Astrocyte (in vitro differentiated cells and primary cell): ENCODE measurements at regions not wholly inside any gene's neighbourhood (a gene's known extent, or its start where the extent isn't known, plus 50 kb on each side); places are given as distances from the start of the nearest gene placed in this dataset.

Experiments used
- DNase-seq: peaks from one replicate; pipeline ENCODE4 v3.0.0-alpha.2; 2010; ENCODE audit warnings: low read depth
- FAIRE-seq: peaks from 2 replicates; lab custom pipeline; 2011; peaks lifted over from hg19 to GRCh38; lab: Jason Lieb, UNC
- H2AFZ ChIP-seq: 2 replicates; pipeline ENCODE4 v1.6.0; 2012; ENCODE audit warnings: low read depth, low read length, inconsistent platforms
- H3K27ac ChIP-seq: 2 replicates; pipeline ENCODE4 v1.5.1; 2011; ENCODE audit warnings: low read depth, low read length, inconsistent platforms
- H3K27me3 ChIP-seq: 2 replicates; pipeline ENCODE4 v1.6.0; 2011; ENCODE audit warnings: low read length, inconsistent platforms; ENCODE audit not compliant: insufficient read depth
- H3K36me3 ChIP-seq: 2 replicates; pipeline ENCODE4 v1.5.1; 2011; ENCODE audit warnings: low read length, inconsistent platforms; ENCODE audit not compliant: insufficient read depth
- H3K4me1 ChIP-seq: 2 replicates; pipeline ENCODE4 v1.5.1; 2011; ENCODE audit warnings: low read length, inconsistent platforms; ENCODE audit not compliant: insufficient read depth
- H3K4me2 ChIP-seq: 2 replicates; pipeline ENCODE4 v1.6.0; 2012; ENCODE audit warnings: low read length, inconsistent platforms
- H3K4me3 ChIP-seq: 2 replicates; pipeline ENCODE4 v1.5.1; 2011; ENCODE audit warnings: low read depth, mild to moderate bottlenecking, low read length, inconsistent platforms; ENCODE audit not compliant: insufficient read depth
- H3K79me2 ChIP-seq: 2 replicates; pipeline ENCODE4 v1.6.0; 2012; ENCODE audit warnings: mild to moderate bottlenecking, low read length, inconsistent platforms; ENCODE audit not compliant: insufficient read depth
- H3K9ac ChIP-seq: 2 replicates; pipeline ENCODE4 v1.6.0; 2012; ENCODE audit warnings: mild to moderate bottlenecking, low read length, inconsistent platforms
- H3K9me3 ChIP-seq: 2 replicates; pipeline ENCODE4 v1.5.1; 2012; ENCODE audit warnings: low read depth, mild to moderate bottlenecking, low read length, inconsistent platforms; ENCODE audit not compliant: insufficient read depth
- H4K20me1 ChIP-seq: 2 replicates; pipeline ENCODE4 v1.6.0; 2012; ENCODE audit warnings: low read length, inconsistent platforms; ENCODE audit not compliant: insufficient read depth
- H3K27ac Mint-ChIP-seq: one replicate; pipeline ENCODE4 v1.8.0; 2021; ENCODE audit warnings: mild to moderate bottlenecking, mixed read lengths; ENCODE audit not compliant: unreplicated experiment
- H3K27me3 Mint-ChIP-seq: one replicate; pipeline ENCODE4 v1.8.0; 2021; ENCODE audit warnings: low read depth, mixed read lengths; ENCODE audit not compliant: unreplicated experiment
- H3K36me3 Mint-ChIP-seq: one replicate; pipeline ENCODE4 v1.8.0; 2021; ENCODE audit warnings: low read depth, mixed read lengths; ENCODE audit not compliant: unreplicated experiment
- H3K4me1 Mint-ChIP-seq: one replicate; pipeline ENCODE4 v1.8.0; 2021; ENCODE audit warnings: low read depth, mixed read lengths; ENCODE audit not compliant: unreplicated experiment
- H3K4me3 Mint-ChIP-seq: one replicate; pipeline ENCODE4 v1.8.0; 2021; ENCODE audit warnings: mild to moderate bottlenecking, moderate library complexity, mixed read lengths; ENCODE audit not compliant: unreplicated experiment
- H3K9me3 Mint-ChIP-seq: one replicate; pipeline ENCODE4 v1.8.0; 2021; ENCODE audit warnings: mild to moderate bottlenecking, mixed read lengths; ENCODE audit not compliant: unreplicated experiment
- CTCF ChIP-seq: IDR thresholded peaks from 2 replicates; pipeline ENCODE4 v1.5.1; 2011; ENCODE audit warnings: low read depth, mild to moderate bottlenecking, inconsistent platforms, low read length, moderate library complexity; ENCODE audit not compliant: insufficient read depth
- EZH2 ChIP-seq: IDR thresholded peaks from 2 replicates; pipeline ENCODE4 v1.6.1; 2012; ENCODE audit warnings: mild to moderate bottlenecking, low read length, inconsistent platforms; ENCODE audit not compliant: insufficient read depth

- H3K9me3 ChIP-seq: no peaks in the 10 kb centered on the region
- Mint-ChIP-seq H3K9me3 (peaks cover 4% of the 10 kb centered on the region), H3K4me1 (peaks cover 14% of the 10 kb centered on the region), H3K36me3 (peaks cover 1% of the 10 kb centered on the region), H3K4me3 (no peak overlapping the region), H3K27ac (no peak overlapping the region), H3K27me3 (no peaks in the 10 kb centered on the region)
- no peak overlapping the region for H2AFZ ChIP-seq
- H4K20me1 ChIP-seq: no peaks in the 10 kb centered on the region
- DNase-seq (peak; percentile 86), FAIRE-seq (no peak)
- no peaks in the 10 kb centered on the region for H3K79me2 ChIP-seq
- H3K4me1 ChIP-seq: peaks cover 17% of the 10 kb centered on the region
- H3K4me3 ChIP-seq: no peak overlapping the region
- H3K36me3 ChIP-seq: no peaks in the 10 kb centered on the region
- no peak overlapping the region for H3K27ac ChIP-seq
- H3K4me2 ChIP-seq: no peak overlapping the region
- H3K27me3 ChIP-seq: no peaks in the 10 kb centered on the region
- TF ChIP-seq CTCF (no peak), EZH2 (no peak)
- no peak overlapping the region for H3K9ac ChIP-seq
Measured at GRCh38 chr3:70821602-70822001, 509.2 kb upstream of the MDFIC2 start.

GRCh38 chr3:70820397-70820796 is 508.0 kb upstream of the MDFIC2 start:
- H4K20me1 ChIP-seq: no peaks in the 10 kb centered on the region
- no peak overlapping the region for H2AFZ ChIP-seq
- H3K9me3 Mint-ChIP-seq: peaks cover 10% of the 10 kb centered on the region
- H3K4me2 ChIP-seq: no peak overlapping the region
- DNase-seq (no peak), FAIRE-seq (no peak)
- H3K4me3 ChIP-seq: no peak overlapping the region
- H3K36me3 ChIP-seq: no peaks in the 10 kb centered on the region
- H3K27ac Mint-ChIP-seq: no peak overlapping the region
- H3K79me2 ChIP-seq: no peaks in the 10 kb centered on the region
- H3K4me3 Mint-ChIP-seq: no peak overlapping the region
- no peaks in the 10 kb centered on the region for H3K9me3 ChIP-seq
- H3K27me3 Mint-ChIP-seq: no peaks in the 10 kb centered on the region
- H3K9ac ChIP-seq: no peak overlapping the region
- H3K4me1 Mint-ChIP-seq: peaks cover 12% of the 10 kb centered on the region
- H3K36me3 Mint-ChIP-seq: peaks cover 1% of the 10 kb centered on the region
- no peaks in the 10 kb centered on the region for H3K27me3 ChIP-seq
- H3K27ac ChIP-seq: no peak overlapping the region
- TF ChIP-seq CTCF (no peak), EZH2 (no peak)
- peaks cover 16% of the 10 kb centered on the region for H3K4me1 ChIP-seq

- H3K27ac Mint-ChIP-seq: no peak overlapping the region
- DNase-seq: no peak
- Histone ChIP-seq H3K9ac (no peak overlapping the region), H3K36me3 (no peaks in the 10 kb centered on the region), H3K27ac (no peak overlapping the region), H3K27me3 (no peaks in the 10 kb centered on the region), H3K79me2 (no peaks in the 10 kb centered on the region), H3K4me1 (no peaks in the 10 kb centered on the region), H3K9me3 (no peaks in the 10 kb centered on the region), H3K4me3 (no peak overlapping the region), H4K20me1 (no peaks in the 10 kb centered on the region), H3K4me2 (no peak overlapping the region), H2AFZ (no peak overlapping the region)
- no peak for FAIRE-seq
- no peak for TF ChIP-seq CTCF
- TF ChIP-seq EZH2: no peak
- H3K4me1 Mint-ChIP-seq: no peaks in the 10 kb centered on the region
- H3K4me3 Mint-ChIP-seq: no peak overlapping the region
- H3K27me3 Mint-ChIP-seq: no peaks in the 10 kb centered on the region
- H3K9me3 Mint-ChIP-seq: peaks cover 10% of the 10 kb centered on the region
- H3K36me3 Mint-ChIP-seq: peaks cover 1% of the 10 kb centered on the region
Measured at GRCh38 chr3:70818145-70818544, 505.7 kb upstream of the MDFIC2 start.
